ENCODE measurements at regions not wholly inside any gene's neighbourhood (a gene's known extent, or its start where the extent isn't known, plus 50 kb on each side); places are given as distances from the start of the nearest gene placed in this dataset.

- H3K4me1 ChIP-seq (ENCODE audit: insufficient read depth, insufficient read length): no peaks in the 10 kb centered on the region
- DNase-seq (ENCODE audit: low read depth, low spot score): no peak
- H3K9ac ChIP-seq (ENCODE audit: insufficient read length, low read depth): no peak overlapping the region
- no peaks in the 10 kb centered on the region for H3K36me3 ChIP-seq (ENCODE audit: insufficient read depth, insufficient read length, low read length)
- no peaks in the 10 kb centered on the region for H3K9me3 ChIP-seq (ENCODE audit: insufficient read depth, low read length)
- TF ChIP-seq SUZ12 (IDR thresholded peaks at IDR 0.05; ENCODE audit: extremely low read depth, insufficient read depth, insufficient read length) (no peak), ZNF274 (IDR thresholded peaks at IDR 0.05; ENCODE audit: low read depth, low read length) (no peak), YY1 (IDR thresholded peaks at IDR 0.05; ENCODE audit: insufficient read depth, insufficient read length) (no peak)
- H3K4me3 ChIP-seq (ENCODE audit: insufficient read length, low read depth): no peak overlapping the region
- H3K27me3 ChIP-seq (ENCODE audit: insufficient read depth, insufficient read length): no peaks in the 10 kb centered on the region
These were observed 382.4 kb downstream of the TMEM38B start for GRCh38 chr9:106076711-106077110.

DNA sequence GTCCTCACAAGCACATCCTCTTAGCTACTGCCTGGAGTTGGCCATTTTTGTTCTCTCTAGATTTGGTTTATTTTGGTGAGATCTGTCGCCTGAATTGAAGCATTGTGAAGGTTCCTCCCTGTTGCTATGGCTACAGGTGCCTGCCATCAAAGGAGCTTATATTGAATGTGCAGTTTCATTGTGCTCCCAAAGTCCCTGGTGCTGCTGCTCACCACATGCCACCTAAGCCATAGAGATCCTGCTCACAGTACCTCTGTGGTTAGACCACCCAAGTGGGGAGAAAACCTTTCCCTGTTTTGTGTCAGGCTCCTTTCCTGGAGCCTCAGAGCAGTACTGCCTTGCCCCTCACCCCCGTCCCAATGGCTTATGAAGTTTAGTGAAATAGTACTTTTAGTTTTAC is 383.4 kb downstream of the TMEM38B start:
- H3K36me3 ChIP-seq (ENCODE audit: insufficient read depth, insufficient read length, low read length): no peaks in the 10 kb centered on the region
- no peaks in the 10 kb centered on the region for H3K27me3 ChIP-seq (ENCODE audit: insufficient read depth, insufficient read length)
- H3K9ac ChIP-seq (ENCODE audit: insufficient read length, low read depth): no peak overlapping the region
- DNase-seq (ENCODE audit: low read depth, low spot score): no peak
- no peaks in the 10 kb centered on the region for H3K4me1 ChIP-seq (ENCODE audit: insufficient read depth, insufficient read length)
- no peaks in the 10 kb centered on the region for H3K9me3 ChIP-seq (ENCODE audit: insufficient read depth, low read length)
- no peak overlapping the region for H3K4me3 ChIP-seq (ENCODE audit: insufficient read length, low read depth)
- TF ChIP-seq ZNF274 (IDR thresholded peaks at IDR 0.05; ENCODE audit: low read depth, low read length): no peak
- no peak for TF ChIP-seq YY1 (IDR thresholded peaks at IDR 0.05; ENCODE audit: insufficient read depth, insufficient read length)
- no peak for TF ChIP-seq SUZ12 (IDR thresholded peaks at IDR 0.05; ENCODE audit: extremely low read depth, insufficient read depth, insufficient read length)

GRCh38 chr9:106082621-106083020 is 388.3 kb downstream of the TMEM38B start:
- no peak for DNase-seq (ENCODE audit: low read depth, low spot score)
- Histone ChIP-seq H3K4me3 (ENCODE audit: insufficient read length, low read depth) (no peak overlapping the region), H3K9me3 (ENCODE audit: insufficient read depth, low read length) (no peaks in the 10 kb centered on the region), H3K9ac (ENCODE audit: insufficient read length, low read depth) (no peak overlapping the region), H3K27me3 (ENCODE audit: insufficient read depth, insufficient read length) (no peaks in the 10 kb centered on the region), H3K4me1 (ENCODE audit: insufficient read depth, insufficient read length) (no peaks in the 10 kb centered on the region), H3K36me3 (ENCODE audit: insufficient read depth, insufficient read length, low read length) (no peaks in the 10 kb centered on the region)
- TF ChIP-seq ZNF274 (IDR thresholded peaks at IDR 0.05; ENCODE audit: low read depth, low read length) (no peak), YY1 (IDR thresholded peaks at IDR 0.05; ENCODE audit: insufficient read depth, insufficient read length) (no peak), SUZ12 (IDR thresholded peaks at IDR 0.05; ENCODE audit: extremely low read depth, insufficient read depth, insufficient read length) (no peak)

- DNase-seq (ENCODE audit: low read depth, low spot score): no peak
- Histone ChIP-seq H3K36me3 (ENCODE audit: insufficient read depth, insufficient read length, low read length) (no peaks in the 10 kb centered on the region), H3K9ac (ENCODE audit: insufficient read length, low read depth) (no peak overlapping the region), H3K4me1 (ENCODE audit: insufficient read depth, insufficient read length) (no peaks in the 10 kb centered on the region), H3K27me3 (ENCODE audit: insufficient read depth, insufficient read length) (no peaks in the 10 kb centered on the region), H3K9me3 (ENCODE audit: insufficient read depth, low read length) (no peaks in the 10 kb centered on the region), H3K4me3 (ENCODE audit: insufficient read length, low read depth) (no peak overlapping the region)
- TF ChIP-seq SUZ12 (IDR thresholded peaks at IDR 0.05; ENCODE audit: extremely low read depth, insufficient read depth, insufficient read length) (no peak), YY1 (IDR thresholded peaks at IDR 0.05; ENCODE audit: insufficient read depth, insufficient read length) (no peak), ZNF274 (IDR thresholded peaks at IDR 0.05; ENCODE audit: low read depth, low read length) (no peak)
These were observed 390.4 kb downstream of the TMEM38B start for GRCh38 chr9:106084702-106085101.

GRCh38 chr9:106085479-106085878 is 391.1 kb downstream of the TMEM38B start:
- H3K4me3 ChIP-seq (ENCODE audit: insufficient read length, low read depth): no peak overlapping the region
- no peaks in the 10 kb centered on the region for H3K36me3 ChIP-seq (ENCODE audit: insufficient read depth, insufficient read length, low read length)
- no peaks in the 10 kb centered on the region for H3K9me3 ChIP-seq (ENCODE audit: insufficient read depth, low read length)
- no peak for DNase-seq (ENCODE audit: low read depth, low spot score)
- H3K9ac ChIP-seq (ENCODE audit: insufficient read length, low read depth): no peak overlapping the region
- no peaks in the 10 kb centered on the region for H3K4me1 ChIP-seq (ENCODE audit: insufficient read depth, insufficient read length)
- no peak for TF ChIP-seq ZNF274 (IDR thresholded peaks at IDR 0.05; ENCODE audit: low read depth, low read length)
- TF ChIP-seq YY1 (IDR thresholded peaks at IDR 0.05; ENCODE audit: insufficient read depth, insufficient read length): no peak
- TF ChIP-seq SUZ12 (IDR thresholded peaks at IDR 0.05; ENCODE audit: extremely low read depth, insufficient read depth, insufficient read length): no peak
- no peaks in the 10 kb centered on the region for H3K27me3 ChIP-seq (ENCODE audit: insufficient read depth, insufficient read length)

- TF ChIP-seq SUZ12 (IDR thresholded peaks at IDR 0.05; ENCODE audit: extremely low read depth, insufficient read depth, insufficient read length) (no peak), ZNF274 (IDR thresholded peaks at IDR 0.05; ENCODE audit: low read depth, low read length) (no peak), YY1 (IDR thresholded peaks at IDR 0.05; ENCODE audit: insufficient read depth, insufficient read length) (no peak)
- no peak overlapping the region for H3K9ac ChIP-seq (ENCODE audit: insufficient read length, low read depth)
- H3K9me3 ChIP-seq (ENCODE audit: insufficient read depth, low read length): peaks cover 8% of the 10 kb centered on the region; the same call in 1 of the 2 replicates
- no peak overlapping the region for H3K4me3 ChIP-seq (ENCODE audit: insufficient read length, low read depth)
- no peaks in the 10 kb centered on the region for H3K27me3 ChIP-seq (ENCODE audit: insufficient read depth, insufficient read length)
- no peaks in the 10 kb centered on the region for H3K36me3 ChIP-seq (ENCODE audit: insufficient read depth, insufficient read length, low read length)
- H3K4me1 ChIP-seq (ENCODE audit: insufficient read depth, insufficient read length): no peaks in the 10 kb centered on the region
- DNase-seq (ENCODE audit: low read depth, low spot score): no peak
These were observed 397.7 kb downstream of the TMEM38B start for GRCh38 chr9:106092083-106092482.

DNA sequence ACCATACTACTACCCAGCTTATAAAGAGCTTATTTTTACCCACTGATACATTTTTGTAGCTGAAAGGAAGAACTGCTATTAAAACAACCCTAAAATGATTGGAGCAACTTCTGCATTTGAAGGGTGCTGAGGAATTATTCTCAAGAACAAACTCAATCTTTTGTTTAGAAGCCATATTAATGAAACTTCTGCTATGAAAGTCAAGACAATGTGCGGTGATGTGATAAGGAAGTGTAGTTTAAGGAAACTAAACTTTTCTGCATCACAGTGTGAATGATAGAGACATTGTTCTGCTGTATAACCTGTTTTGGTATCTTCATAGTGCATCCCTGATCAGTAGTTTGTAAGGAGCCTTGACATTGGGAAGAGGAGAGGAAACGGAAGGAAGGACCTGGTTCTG is 408.5 kb downstream of the TMEM38B start:
- Histone ChIP-seq H3K27me3 (ENCODE audit: insufficient read depth, insufficient read length) (no peaks in the 10 kb centered on the region), H3K9ac (ENCODE audit: insufficient read length, low read depth) (no peak overlapping the region), H3K4me3 (ENCODE audit: insufficient read length, low read depth) (no peak overlapping the region), H3K4me1 (ENCODE audit: insufficient read depth, insufficient read length) (no peaks in the 10 kb centered on the region), H3K9me3 (ENCODE audit: insufficient read depth, low read length) (no peaks in the 10 kb centered on the region), H3K36me3 (ENCODE audit: insufficient read depth, insufficient read length, low read length) (no peaks in the 10 kb centered on the region)
- TF ChIP-seq ZNF274 (IDR thresholded peaks at IDR 0.05; ENCODE audit: low read depth, low read length) (no peak), SUZ12 (IDR thresholded peaks at IDR 0.05; ENCODE audit: extremely low read depth, insufficient read depth, insufficient read length) (no peak), YY1 (IDR thresholded peaks at IDR 0.05; ENCODE audit: insufficient read depth, insufficient read length) (no peak)
- no peak for DNase-seq (ENCODE audit: low read depth, low spot score)
